GM21619 (cell line): ENCODE measurements at regions not wholly inside any gene's neighbourhood (a gene's known extent, or its start where the extent isn't known, plus 50 kb on each side); places are given as distances from the start of the nearest gene placed in this dataset.

Experiments
- ATAC-seq: cut with Tn5 transposase; IDR thresholded peaks from one replicate; pipeline ENCODE4 v1.9.1; 2021; ENCODE audit not compliant: unreplicated experiment

DNA sequence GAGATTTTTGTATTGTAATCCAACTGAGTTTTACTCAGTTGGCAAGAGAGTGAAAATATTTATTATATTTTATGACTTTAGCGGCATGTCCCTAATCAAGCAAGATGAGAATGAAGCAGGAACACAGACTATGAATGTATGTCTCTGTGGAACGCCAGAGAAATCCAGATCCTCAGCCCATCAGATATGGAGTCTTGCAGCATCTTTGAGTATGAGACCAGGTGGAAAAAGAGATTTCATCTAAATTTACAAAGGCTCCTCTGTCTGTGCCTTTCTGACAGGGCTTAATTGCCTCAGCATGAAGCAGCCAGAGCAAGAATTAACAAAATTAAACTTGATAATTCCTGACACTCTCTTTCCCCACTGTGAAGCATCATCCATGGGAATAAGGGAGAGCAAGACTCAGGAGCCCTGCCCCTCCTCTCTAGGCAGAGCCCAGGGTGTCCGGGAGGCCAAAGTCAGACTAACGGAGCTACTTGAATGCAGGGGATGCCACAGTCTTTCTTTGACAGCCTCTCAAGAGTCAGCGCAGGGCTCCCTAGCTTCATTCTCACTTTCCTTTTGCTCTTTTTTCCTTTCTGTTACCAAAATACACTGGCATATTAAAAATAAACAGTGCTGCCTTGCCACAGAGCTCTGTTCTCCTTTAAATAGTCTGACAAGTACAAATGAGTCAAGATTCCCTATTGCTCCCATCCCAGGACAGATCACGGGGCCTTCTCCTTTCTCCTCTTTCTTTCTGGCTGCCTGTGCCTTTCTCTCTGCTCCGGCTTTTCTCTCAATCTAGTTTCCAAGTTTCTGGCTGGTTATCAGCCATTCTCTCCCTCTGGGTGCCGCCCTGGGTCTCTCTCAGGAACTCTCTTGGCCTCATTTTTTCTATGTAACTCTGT lies 132.2 kb upstream of the INHBA start:
- no peak for ATAC-seq

DNA sequence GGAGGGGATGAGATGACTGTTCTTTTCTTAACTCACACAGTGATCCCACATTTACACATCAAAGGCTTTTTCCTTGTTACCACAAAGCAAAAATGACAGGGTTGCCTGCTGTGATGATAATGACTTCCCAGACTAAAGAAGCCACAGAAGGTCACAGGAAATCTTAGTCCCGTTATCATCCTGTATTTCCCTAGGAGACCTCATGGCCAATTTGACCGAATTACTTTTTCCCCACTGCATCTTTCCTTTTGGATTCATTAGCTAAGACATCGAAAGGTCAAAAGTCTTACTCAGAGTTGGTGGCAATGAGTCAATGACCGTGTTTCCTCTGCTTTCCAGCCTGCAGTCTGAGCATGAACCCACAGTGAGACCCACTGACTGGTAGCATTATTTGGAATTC lies 130.1 kb upstream of the INHBA start:
- no peak for ATAC-seq

DNA sequence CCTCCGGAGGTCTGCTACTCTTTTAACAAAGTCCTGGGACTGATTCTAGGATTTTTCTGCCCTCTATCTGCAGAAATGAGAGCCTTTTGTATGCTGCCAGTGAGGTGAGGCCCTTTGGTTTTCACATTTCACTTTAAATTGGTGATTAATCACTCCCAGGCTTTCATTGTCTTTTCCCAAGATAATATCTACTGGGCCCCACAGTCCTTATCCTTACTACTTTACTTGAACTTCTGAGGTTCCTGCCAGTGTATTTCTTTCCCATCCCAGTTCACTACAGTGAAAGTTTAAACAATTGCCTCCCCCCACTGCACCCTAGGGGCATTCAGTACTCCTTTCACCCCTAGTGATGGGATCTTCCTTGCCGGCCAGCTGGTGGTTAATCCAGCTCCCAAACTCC lies 127.4 kb upstream of the INHBA start:
- no peak for ATAC-seq

DNA sequence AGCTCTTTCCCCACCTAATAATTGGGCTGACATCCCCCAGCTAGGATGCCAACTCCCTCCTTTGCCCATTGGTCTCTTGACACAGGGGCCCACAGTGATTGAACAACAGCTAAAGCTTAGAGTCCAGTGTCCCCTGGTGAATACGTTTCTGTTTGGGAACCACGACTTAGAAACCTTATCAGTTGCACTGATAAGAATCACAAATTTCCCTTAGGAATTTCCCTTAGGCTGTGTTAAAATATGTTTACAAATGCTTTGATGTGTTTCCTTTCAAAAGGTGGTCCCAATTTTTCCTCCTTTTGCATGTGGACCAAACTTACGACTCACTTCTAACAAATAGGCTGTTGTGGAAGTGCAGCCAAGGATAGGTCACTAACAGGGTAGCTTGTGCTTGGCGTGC lies 126.0 kb upstream of the INHBA start:
- no peak for ATAC-seq

DNA sequence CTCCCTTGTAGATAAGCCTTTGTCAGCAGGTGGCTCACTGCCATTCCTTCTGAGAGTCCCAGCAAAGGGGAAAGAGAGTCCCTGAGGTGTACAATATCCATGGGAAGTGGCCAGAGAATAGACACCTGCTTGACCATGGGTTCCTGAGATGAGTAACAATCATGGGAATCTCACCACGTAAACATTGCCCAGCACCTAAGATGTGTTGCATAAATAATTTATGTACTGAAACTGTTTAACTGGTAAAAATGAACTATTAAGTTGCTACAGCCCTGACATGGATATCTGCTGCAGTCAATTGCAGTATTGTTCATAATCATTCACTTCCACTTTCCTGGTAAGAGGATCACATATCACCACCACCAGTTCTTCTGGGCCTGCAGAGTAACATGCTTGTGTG lies 123.8 kb upstream of the INHBA start:
- ATAC-seq = no peak

DNA sequence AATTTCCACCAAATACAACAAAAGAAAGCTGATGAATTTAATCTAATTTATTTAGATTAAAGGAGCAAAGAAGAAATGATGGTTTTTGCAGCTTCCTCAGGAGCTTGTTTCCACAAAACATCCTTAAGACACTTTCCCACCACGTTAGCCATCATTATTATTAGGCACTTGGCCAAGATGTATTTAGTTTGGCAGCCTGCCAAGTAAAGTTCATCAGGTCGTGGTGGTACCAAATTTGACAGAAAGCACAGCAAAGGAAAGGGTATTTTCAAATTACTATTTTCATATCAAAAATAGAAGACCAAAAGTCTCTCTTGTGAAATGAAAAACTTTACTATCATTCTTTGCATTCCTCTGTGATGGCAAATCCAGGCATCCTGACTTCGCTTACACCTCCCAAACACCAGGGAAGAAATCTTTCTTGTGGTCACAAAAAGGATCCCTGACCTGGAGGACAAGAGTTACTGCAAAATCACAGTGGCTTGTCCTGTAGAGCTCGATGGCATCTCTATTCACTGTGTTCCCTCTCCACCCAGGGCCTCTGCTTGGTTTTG lies 123.1 kb upstream of the INHBA start:
- ATAC-seq = no peak

DNA sequence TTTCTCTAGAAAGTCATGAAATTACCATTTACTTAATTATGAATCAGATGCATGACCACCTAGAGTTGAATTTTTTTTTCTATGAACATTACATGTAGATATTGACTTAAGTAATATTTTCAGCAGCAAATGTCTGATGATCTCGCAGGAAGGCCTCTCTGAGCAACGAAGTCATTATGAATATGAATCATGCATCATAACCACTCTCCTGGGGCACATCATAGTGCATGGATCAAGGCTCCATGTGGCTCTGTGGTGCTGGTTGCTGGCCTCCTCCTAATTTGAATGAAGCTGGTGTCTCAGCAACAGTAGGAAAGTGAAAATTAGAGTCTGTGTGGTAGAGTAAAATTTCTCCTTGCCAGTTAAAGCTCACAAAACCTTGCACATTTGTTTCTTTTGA lies 121.4 kb upstream of the INHBA start:
- ATAC-seq = no peak

DNA sequence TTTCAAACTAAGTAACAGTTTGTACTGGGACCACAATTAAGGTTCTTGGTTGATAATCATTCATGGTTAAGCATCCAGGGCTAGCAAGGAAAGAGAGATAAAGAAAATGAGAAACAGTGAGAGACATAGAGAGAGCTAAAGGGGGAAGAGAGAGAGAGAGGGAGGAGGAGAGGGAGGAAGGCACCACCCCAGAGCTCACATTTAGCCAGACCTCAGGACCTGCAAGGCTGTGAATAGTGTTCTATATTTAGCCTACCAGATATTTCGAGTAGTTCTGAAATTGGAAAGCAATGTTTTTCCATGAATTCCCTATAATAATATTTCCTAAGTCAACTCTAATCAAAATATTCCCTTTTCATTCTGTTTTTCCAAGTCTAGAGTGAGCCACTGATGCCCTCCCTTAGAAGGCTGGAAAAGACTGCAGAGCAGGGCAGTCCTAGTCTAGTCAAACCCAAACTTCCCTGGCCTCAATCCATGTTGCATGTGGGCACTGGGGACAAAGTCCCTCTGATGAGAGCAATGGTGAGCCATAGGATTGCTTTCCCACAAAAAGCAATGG lies 119.4 kb upstream of the INHBA start:
- ATAC-seq = no peak

DNA sequence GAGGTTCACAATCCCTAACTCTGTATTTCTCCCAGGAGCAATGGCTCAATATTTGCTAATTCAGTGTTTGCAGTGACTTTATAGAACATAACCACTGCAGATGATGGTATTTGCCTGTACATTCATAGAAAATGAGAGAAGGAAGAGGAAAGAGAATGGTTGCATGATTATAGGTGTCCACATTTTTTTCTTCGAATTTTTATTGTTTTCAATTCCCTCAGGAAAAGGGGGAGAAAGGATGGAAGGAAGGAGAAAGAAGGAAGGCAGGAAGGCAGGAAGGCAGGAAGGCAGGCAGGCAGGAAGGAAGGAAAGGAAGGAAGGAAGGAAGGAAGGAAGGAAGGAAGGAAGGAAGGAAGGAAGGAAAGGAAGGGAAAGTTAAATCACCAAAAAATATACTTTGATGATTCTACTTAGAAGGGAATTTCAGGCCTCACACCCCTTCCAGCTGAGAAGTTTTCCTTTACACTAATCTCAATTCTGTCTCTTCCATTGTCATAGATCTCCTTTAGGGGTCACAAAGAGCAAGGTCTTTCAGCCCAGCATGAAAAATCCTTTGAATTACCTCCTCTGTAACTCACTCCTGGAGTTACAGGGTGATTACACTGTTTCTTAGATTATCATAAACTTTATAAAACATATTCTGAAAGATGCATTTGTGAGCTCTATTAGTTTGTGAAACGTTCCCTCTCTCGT lies 118.8 kb upstream of the INHBA start:
- no peak for ATAC-seq

DNA sequence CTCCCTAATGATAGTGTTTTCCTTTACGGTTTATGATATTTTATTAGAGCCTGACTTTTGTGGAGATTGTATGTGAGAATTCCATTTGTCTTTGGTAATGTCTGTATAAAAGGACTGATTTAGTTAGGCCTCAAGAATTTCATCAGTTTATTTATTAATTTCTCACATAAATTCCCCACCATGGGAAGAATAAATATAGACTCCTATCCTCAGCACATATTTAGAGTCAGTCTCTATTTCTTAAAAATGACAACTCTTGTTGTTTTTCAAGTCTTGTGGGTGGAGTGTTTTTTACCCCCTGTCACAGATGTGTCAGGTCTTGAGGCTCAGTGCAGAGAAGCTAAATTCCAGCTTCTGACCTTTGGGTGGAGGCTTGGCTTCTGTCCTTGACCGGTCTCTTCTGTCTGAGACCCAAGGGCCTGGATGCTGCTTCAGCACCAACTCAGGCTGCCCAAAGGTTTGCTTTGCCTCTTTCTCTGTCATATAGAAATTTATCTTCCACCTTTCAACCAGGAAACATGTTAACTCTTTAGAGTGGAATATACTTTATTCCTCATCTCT lies 117.3 kb upstream of the INHBA start:
- no peak for ATAC-seq

DNA sequence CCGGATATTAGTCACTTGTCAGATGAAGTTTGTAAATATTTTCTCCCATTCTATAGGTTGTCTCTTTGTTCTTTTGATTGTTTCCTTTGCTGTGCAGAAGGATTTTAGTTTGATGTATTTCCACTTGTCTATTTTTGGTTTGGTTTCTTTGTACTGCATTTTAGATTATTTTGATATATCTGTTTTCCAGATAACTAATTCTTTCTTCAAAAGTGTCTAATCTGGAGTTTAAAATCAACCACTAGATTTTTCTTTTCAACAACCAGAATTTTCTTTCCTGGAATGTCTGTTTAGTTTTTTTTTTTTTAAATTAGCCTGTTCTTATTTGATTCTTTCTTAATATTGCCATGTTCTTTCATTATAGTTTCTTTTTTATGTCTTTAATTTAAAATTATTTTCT lies 116.8 kb upstream of the INHBA start:
- no peak for ATAC-seq

DNA sequence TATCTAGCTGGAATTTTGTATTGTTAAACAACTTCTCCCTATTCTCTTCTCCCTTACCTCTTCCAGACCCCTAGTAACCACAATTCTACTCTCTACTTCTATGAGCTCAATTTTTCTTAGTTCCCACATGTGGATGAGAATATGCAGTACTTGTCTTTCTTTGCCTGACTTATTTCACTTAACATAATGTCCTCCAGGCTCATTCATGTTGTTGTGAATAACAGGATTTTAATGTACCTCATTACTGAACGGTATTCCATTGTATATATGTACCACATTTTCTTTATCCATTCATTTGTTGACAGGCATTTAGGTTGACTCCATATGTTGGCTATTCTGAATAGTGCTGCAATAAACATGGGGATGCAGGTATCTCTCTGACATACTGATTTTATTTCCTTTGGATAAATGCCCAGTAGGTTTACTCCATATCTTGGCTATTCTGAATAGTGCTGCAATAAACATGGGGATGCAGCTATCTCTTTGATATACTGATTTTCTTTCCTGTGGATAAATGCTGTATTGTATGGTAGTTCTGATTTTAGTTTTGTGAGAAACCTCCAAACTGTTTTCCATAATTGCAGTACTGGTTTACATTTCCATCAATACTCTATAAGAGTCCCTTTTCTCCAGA lies 116.0 kb upstream of the INHBA start:
- no peak for ATAC-seq

DNA sequence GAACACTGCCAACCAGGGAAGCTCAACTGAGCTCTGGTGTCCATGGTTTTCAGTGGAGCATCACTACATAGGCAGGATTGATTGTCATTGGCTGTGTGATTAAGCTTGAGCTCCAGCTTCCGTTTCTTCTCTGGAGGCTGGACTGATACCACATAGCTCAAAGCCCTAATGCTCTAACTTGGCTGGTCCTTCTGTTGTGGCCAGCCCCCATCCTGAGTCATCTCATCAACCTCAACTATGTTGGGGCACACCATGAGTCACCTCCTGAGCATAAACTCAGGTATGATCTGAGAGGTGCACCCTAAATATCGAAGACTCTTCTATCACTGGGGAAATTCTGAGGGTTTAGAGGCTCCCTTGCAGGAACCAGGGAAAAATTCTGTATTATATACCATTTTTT lies 114.5 kb upstream of the INHBA start:
- ATAC-seq = peak; percentile 67

DNA sequence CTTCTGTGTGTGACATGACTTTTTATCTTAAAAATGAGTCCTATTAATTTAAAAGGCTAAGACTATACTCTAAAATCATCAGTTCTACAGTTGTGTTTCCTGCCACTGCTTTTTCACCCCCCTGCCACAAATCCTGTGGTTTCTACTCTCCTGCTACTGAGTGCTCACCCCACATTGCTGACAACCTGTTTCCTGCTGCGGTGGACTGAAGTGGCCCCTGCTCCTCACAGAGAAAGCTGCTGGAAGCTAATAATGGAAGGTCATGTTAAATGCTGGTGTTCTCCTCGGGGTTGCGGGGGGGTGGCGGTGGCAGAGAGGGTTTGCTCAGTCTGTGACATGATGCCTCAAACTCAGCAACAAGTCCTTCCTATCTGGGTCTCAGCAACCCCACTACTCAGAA lies 113.2 kb upstream of the INHBA start:
- peak; percentile 59 for ATAC-seq

DNA sequence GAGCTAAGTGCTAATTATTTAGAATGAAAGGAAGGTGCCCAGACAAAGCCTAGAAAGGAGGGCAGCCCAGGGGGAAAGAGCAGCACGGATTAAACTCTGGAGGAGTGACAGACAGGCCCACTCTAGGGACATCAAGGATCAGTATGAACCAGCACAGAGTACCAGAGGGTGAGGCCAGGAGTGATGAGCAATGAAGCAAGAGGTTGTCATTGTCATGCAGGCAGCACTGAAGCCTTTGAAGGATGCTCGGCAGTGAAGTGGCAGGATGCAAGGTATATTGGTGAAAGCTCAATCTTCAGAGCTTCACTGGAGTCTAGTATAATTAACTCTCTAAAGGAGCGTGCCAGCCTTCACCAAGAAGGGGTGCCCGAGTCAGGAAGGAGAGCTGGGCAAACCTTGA lies 112.0 kb upstream of the INHBA start:
- no peak for ATAC-seq

DNA sequence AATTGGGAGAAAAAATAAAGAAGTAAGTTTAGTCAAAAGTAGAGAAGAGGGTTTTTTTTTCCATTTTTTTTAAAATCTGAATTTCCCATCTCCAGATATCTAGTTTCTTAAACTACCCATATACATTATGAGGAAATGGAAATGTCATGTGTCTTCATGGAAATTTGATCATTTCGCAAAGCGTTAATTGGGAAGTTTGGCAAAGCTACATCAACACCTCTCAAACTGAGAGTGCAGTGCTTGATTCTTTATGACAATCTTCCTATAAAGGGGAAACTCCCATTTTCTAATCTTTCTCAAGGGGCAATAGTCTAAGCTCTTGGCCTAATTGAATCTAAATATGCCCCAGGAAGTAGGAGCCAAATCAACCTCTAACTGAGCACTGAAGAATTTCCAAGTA lies 110.4 kb upstream of the INHBA start:
- no peak for ATAC-seq

DNA sequence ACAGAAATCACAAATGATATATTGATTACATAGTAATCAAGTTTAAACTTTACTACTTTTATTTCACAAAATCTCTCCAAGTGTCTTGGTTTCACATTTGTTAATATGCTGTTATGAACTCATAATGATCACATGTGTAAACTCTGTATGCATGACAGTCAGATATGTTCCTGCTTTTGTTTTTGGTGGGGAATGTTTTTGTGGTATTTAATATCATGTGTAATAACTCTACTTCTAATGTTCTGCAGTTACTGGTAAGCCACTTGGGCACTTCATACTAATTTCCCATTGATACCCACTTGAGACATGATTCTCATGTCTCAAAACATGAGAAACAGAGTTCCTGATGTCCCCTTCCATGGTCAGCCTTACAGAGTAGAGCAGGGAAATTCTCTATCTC lies 109.1 kb upstream of the INHBA start:
- no peak for ATAC-seq

DNA sequence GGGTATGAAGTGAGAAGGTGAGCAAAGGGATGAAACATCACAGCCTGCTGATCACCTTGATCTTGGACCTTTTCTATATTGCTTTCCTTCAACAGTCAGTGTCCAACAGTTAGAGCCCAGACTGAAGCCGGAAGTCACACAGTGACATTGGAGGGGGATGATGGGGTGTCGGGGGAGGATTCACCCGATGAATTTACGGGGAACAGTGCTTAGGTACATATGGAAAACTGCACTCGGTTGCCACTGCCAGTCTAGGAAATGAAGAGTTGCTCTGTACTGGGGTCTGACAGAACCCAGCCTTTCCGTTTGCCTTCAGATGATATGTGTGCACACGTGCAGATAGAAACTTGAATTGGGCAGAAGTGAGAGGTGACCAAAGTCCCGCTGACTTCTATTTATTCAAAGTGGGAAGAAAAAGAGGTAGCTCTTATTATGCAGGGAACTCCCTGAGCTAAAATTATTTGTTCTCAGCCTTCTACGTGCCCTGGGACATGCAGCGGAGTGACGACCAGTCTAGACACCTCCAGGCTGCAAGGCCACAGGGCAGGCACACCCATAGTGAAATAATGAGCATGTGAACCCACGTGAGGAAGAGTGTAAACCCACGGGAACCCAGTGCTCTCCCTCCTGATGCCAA lies 107.2 kb upstream of the INHBA start:
- peak; percentile 96 for ATAC-seq

DNA sequence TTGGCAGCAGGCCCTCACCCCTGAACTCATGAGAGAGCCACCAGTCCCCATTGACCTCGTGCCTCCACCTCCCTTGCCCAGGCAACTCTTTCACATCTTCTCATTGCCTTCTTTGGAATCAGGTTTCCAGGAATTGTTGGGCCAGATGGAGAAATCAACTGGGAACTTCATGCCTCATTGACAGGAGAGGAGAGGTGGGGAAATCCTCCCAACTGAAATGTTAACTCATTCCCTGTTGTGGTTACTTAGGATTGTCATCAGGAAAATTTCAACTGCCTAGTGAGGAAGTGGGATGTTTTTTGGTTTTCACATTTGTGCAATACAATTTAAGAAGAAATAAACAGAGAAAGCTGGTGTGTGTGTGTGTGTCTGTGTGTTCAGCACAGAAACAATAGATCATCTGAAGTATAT lies 106.6 kb upstream of the INHBA start:
- ATAC-seq = no peak

DNA sequence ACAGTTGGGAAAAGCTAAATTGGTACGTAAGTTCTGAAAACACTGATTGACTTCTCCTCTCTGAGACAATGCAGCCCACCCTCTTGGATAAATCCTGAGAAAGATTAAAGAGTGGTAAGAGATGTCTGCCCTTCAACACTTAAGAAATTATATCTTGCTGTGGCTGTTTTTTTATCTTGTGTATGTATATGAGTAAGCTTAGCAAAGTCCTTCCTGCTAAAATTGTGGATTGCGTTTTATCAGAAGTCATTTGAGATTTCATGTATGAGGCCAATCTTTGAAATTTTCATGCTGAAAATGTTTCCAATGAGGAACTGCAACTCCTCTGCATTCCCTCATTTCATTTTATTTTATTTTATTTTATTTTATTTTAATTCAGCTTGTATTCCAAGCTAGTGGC lies 106.2 kb upstream of the INHBA start:
- no peak for ATAC-seq

DNA sequence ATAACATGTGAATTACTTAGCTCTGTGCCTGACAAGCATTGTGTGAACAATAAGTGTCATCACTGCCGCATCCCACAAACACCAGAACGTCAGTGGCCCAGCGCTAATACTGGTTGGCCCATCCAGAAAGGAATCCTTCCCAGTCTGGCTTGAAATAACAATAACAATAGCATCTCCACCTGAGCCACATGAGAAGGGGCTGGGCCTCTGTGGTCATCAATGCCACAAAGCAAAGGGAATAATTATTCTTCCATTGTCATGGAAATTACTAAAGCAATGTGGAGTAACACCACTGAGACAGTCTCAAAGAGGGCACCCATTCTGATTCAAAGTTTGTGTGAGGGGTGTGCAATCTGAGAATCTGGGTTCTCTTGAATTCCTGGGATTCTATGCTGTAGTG lies 105.7 kb upstream of the INHBA start:
- ATAC-seq = no peak
